Osteoblast (primary cell): ENCODE measurements at regions not wholly inside any gene's neighbourhood (a gene's known extent, or its start where the extent isn't known, plus 50 kb on each side); places are given as distances from the start of the nearest gene placed in this dataset.

Experiments
- DNase-seq: peaks from one replicate; pipeline ENCODE4 v3.0.0; 2011; ENCODE audit warnings: low spot score, mixed read lengths; ENCODE audit not compliant: insufficient read length; ENCODE audit errors: missing footprints
- H2AFZ ChIP-seq: 2 replicates; pipeline ENCODE4 v1.6.0; 2011; ENCODE audit warnings: mild to moderate bottlenecking, low read length
- H3K27ac ChIP-seq: 2 replicates; pipeline ENCODE4 v1.5.1; 2011; ENCODE audit warnings: mild to moderate bottlenecking, low read depth, low read length, moderate library complexity
- H3K27me3 ChIP-seq: 2 replicates; pipeline ENCODE4 v1.6.0; 2012; ENCODE audit warnings: mild to moderate bottlenecking, control low read depth, inconsistent platforms, low read length, moderate library complexity; ENCODE audit not compliant: insufficient read depth
- H3K36me3 ChIP-seq: 2 replicates; pipeline ENCODE4 v1.5.1; 2011; ENCODE audit warnings: mild to moderate bottlenecking, low read length, control low read depth, moderate library complexity; ENCODE audit not compliant: insufficient read depth
- H3K4me1 ChIP-seq: 2 replicates; pipeline ENCODE4 v1.5.1; 2011; ENCODE audit warnings: mild to moderate bottlenecking, low read length, control low read depth, moderate library complexity; ENCODE audit not compliant: insufficient read depth
- H3K4me2 ChIP-seq: 2 replicates; pipeline ENCODE4 v1.6.0; 2011; ENCODE audit warnings: mild to moderate bottlenecking, low read length; ENCODE audit not compliant: insufficient read depth
- H3K4me3 ChIP-seq: fragments of 200-600 bp; sonication (generic); 3 replicates; pipeline ENCODE4 v1.5.1; 2012; ENCODE audit warnings: mild to moderate bottlenecking, low read length, inconsistent platforms; ENCODE audit not compliant: insufficient read depth
- H3K79me2 ChIP-seq: 2 replicates; pipeline ENCODE4 v1.6.0; 2012; ENCODE audit warnings: mild to moderate bottlenecking, low read length, control low read depth, inconsistent platforms; ENCODE audit not compliant: insufficient read depth
- H3K9me3 ChIP-seq: 2 replicates; pipeline ENCODE4 v1.5.1; 2011; ENCODE audit warnings: low read depth, low read length, control low read depth
- H4K20me1 ChIP-seq: 2 replicates; pipeline ENCODE4 v1.6.0; 2012; ENCODE audit warnings: mild to moderate bottlenecking, low read length, control low read depth; ENCODE audit not compliant: insufficient read depth
- CTCF ChIP-seq: IDR thresholded peaks from 2 replicates; pipeline ENCODE4 v1.5.1; 2011; ENCODE audit warnings: mild to moderate bottlenecking, low read depth, low read length, moderate library complexity; ENCODE audit errors: extremely low read depth

- no peak for TF ChIP-seq CTCF
- no peak overlapping the region for H3K4me3 ChIP-seq
- H3K4me2 ChIP-seq = no peak overlapping the region
- no peak overlapping the region for H2AFZ ChIP-seq
- H3K36me3 ChIP-seq = no peaks in the 10 kb centered on the region
- H4K20me1 ChIP-seq = no peaks in the 10 kb centered on the region
- no peaks in the 10 kb centered on the region for H3K79me2 ChIP-seq
- no peak overlapping the region for H3K27ac ChIP-seq
- H3K9me3 ChIP-seq = no peaks in the 10 kb centered on the region
- H3K4me1 ChIP-seq = no peaks in the 10 kb centered on the region
- DNase-seq = no peak
- no peaks in the 10 kb centered on the region for H3K27me3 ChIP-seq
Measured at GRCh38 chr16:6095414-6095813, 997.8 kb upstream of the EEF2KMT start.

GRCh38 chr16:6091021-6091420 lies 993.4 kb upstream of the EEF2KMT start:
- no peaks in the 10 kb centered on the region for H3K4me1 ChIP-seq
- TF ChIP-seq CTCF = no peak
- no peaks in the 10 kb centered on the region for H3K27me3 ChIP-seq
- H3K4me3 ChIP-seq = no peak overlapping the region
- no peaks in the 10 kb centered on the region for H3K36me3 ChIP-seq
- H3K79me2 ChIP-seq = no peaks in the 10 kb centered on the region
- H3K4me2 ChIP-seq = no peak overlapping the region
- no peak for DNase-seq
- no peaks in the 10 kb centered on the region for H4K20me1 ChIP-seq
- H3K9me3 ChIP-seq = peaks cover 4% of the 10 kb centered on the region
- no peak overlapping the region for H3K27ac ChIP-seq
- H2AFZ ChIP-seq = no peak overlapping the region

- no peak overlapping the region for H2AFZ ChIP-seq
- DNase-seq = no peak
- H3K79me2 ChIP-seq = no peaks in the 10 kb centered on the region
- peak; percentile 21 for TF ChIP-seq CTCF
- H3K9me3 ChIP-seq = no peaks in the 10 kb centered on the region
- H3K27me3 ChIP-seq = no peaks in the 10 kb centered on the region
- no peaks in the 10 kb centered on the region for H4K20me1 ChIP-seq
- no peaks in the 10 kb centered on the region for H3K4me1 ChIP-seq
- H3K4me2 ChIP-seq = no peak overlapping the region
- H3K27ac ChIP-seq = no peak overlapping the region
- H3K36me3 ChIP-seq = no peaks in the 10 kb centered on the region
- no peak overlapping the region for H3K4me3 ChIP-seq
Measured at GRCh38 chr16:6081320-6081976, 983.9 kb upstream of the EEF2KMT start.

- Histone ChIP-seq H3K36me3 (no peaks in the 10 kb centered on the region), H3K79me2 (no peaks in the 10 kb centered on the region), H3K27me3 (no peaks in the 10 kb centered on the region), H3K4me3 (no peak overlapping the region), H3K4me2 (no peak overlapping the region), H2AFZ (no peak overlapping the region), H3K4me1 (no peaks in the 10 kb centered on the region), H3K27ac (no peak overlapping the region), H4K20me1 (no peaks in the 10 kb centered on the region), H3K9me3 (no peaks in the 10 kb centered on the region)
- no peak for TF ChIP-seq CTCF
- DNase-seq = no peak
Measured at GRCh38 chr16:6076631-6077030, 979.0 kb upstream of the EEF2KMT start.
